ENCODE measurements at regions not wholly inside any gene's neighbourhood (a gene's known extent, or its start where the extent isn't known, plus 50 kb on each side); places are given as distances from the start of the nearest gene placed in this dataset.

GRCh38 chr1:36717431-36717830, 234.7 kb upstream of the CSF3R start:
- Histone ChIP-seq H2AFZ (ENCODE audit: low read length) (no peak overlapping the region), H3K9ac (replicated peaks in 1 of 4; ENCODE audit: extremely low read depth in 1 of 4, low read depth in 3 of 4, low read length in 3 of 4) (no peak overlapping the region), H4K8ac (ENCODE audit: extremely low read depth, insufficient read depth, low read length) (no peak overlapping the region), H3K14ac (ENCODE audit: insufficient read length) (no peak overlapping the region), H2BK120ac (replicated peaks; ENCODE audit: low read depth, low read length) (no peak overlapping the region), H3K23me2 (ENCODE audit: low read depth, low read length) (no peaks in the 10 kb centered on the region), H2BK20ac (ENCODE audit: low read length) (no peak overlapping the region), H3K36me3 (ENCODE audit: control insufficient read depth in 2 of 4, insufficient read depth in 4 of 4, low read length in 3 of 4) (no peaks in the 10 kb centered on the region), H3K56ac (replicated peaks; ENCODE audit: insufficient read length, low read depth, low read length) (no peak overlapping the region), H2BK12ac (ENCODE audit: low read depth, low read length) (no peak overlapping the region), H4K20me1 (replicated peaks in 1 of 2; ENCODE audit: control insufficient read depth in 1 of 2, insufficient read depth in 2 of 2, low read length in 2 of 2) (no peaks in the 10 kb centered on the region), H2AK5ac (ENCODE audit: low read depth, low read length) (no peak overlapping the region), H3K4ac (replicated peaks; ENCODE audit: insufficient read length, low read depth, low read length) (no peak overlapping the region), H3K4me1 (replicated peaks in 1 of 4; ENCODE audit: control insufficient read depth in 3 of 4, insufficient read depth in 4 of 4, low read length in 3 of 4) (no peaks in the 10 kb centered on the region), H4K91ac (replicated peaks; ENCODE audit: insufficient read length, low read length) (no peak overlapping the region), H3K23ac (ENCODE audit: insufficient read length) (no peak overlapping the region), H3K4me3 (ENCODE audit: extremely low read depth in 1 of 4, insufficient read depth in 2 of 4, low read depth in 3 of 4, low read length in 4 of 4) (no peak overlapping the region), H3K9me3 (ENCODE audit: insufficient read depth in 2 of 2, low read depth in 1 of 2, low read length in 1 of 2) (no peaks in the 10 kb centered on the region), H3K27me3 (replicated peaks in 1 of 4; ENCODE audit: control insufficient read depth in 3 of 4, extremely low read depth in 1 of 4, insufficient read depth in 3 of 4, low read length in 3 of 4) (no peaks in the 10 kb centered on the region), H4K5ac (ENCODE audit: insufficient read length, low read depth, low read length) (no peak overlapping the region), H3K4me2 (ENCODE audit: insufficient read depth in 1 of 2, low read depth in 2 of 2, low read length in 2 of 2) (no peak overlapping the region), H2BK5ac (ENCODE audit: low read depth, low read length) (no peak overlapping the region), H3K79me1 (ENCODE audit: low read depth, low read length) (no peaks in the 10 kb centered on the region), H3K79me2 (ENCODE audit: control insufficient read depth in 1 of 2, insufficient read depth in 2 of 2, low read length in 2 of 2) (no peaks in the 10 kb centered on the region), H2BK15ac (ENCODE audit: low read length) (no peak overlapping the region), H3K27ac (ENCODE audit: low read depth, low read length) (no peak overlapping the region), H3K18ac (ENCODE audit: extremely low read depth, low read length) (no peak overlapping the region)
- no peak for FAIRE-seq
- no peak for DNase-seq (ENCODE audit: low read depth in 1 of 2, low spot score in 2 of 2)
- ChIA-PET CTCF (ENCODE audit: partially characterized antibody) (interaction anchor here (1.0 kb wide), 1 partner anchor 19 kb away, joined by 3 read pairs; no protein-coding TSS in a partner anchor), POLR2A (ENCODE audit: partially characterized antibody) (no interaction called here)
- WGBS, 2 experiments (ENCODE audit: extremely low coverage in 1 of 2, insufficient coverage in 1 of 2, insufficient read length in 1 of 2, insufficient replicate concordance in 2 of 2, low coverage in 1 of 2, low lambda C conversion rate in 2 of 2, missing lambda C conversion rate in 1 of 2) = 80% methylated on average over 2 of the region's 2 CpGs; no CpG with 5 or more reads in 1 of the 2 experiments
- no peak for TF ChIP-seq SP1 (IDR thresholded peaks at IDR 0.05; ENCODE audit: low read depth, low read length)
- TF ChIP-seq KDM5A (IDR thresholded peaks at IDR 0.05; ENCODE audit: low read length) = no peak
- no peak for TF ChIP-seq POLR2A (IDR thresholded peaks at IDR 0.05; ENCODE audit: control extremely low read depth in 1 of 2, low read depth in 2 of 2, low read length in 2 of 2)
- TF ChIP-seq CTBP2 (IDR thresholded peaks at IDR 0.05; ENCODE audit: borderline replicate concordance, insufficient read depth, insufficient read length, low read length) = no peak
- TF ChIP-seq GABPA (IDR thresholded peaks at IDR 0.05; ENCODE audit: borderline replicate concordance, insufficient read depth, low read length) = no peak
- no peak for TF ChIP-seq BCL11A (IDR thresholded peaks at IDR 0.05; ENCODE audit: low read depth in 2 of 2, low read length in 2 of 2)
- no peak for TF ChIP-seq SIX5 (IDR thresholded peaks at IDR 0.05; ENCODE audit: low read depth, low read length)
- TF ChIP-seq SP4 (IDR thresholded peaks at IDR 0.05; ENCODE audit: low read length) = no peak
- no peak for TF ChIP-seq MAX (IDR thresholded peaks at IDR 0.05)
- no peak for TF ChIP-seq CBX8 (IDR thresholded peaks at IDR 0.05; ENCODE audit: borderline replicate concordance, low read depth, low read length)
- TF ChIP-seq JUN (IDR thresholded peaks at IDR 0.05; ENCODE audit: low read depth, low read length) = no peak
- TF ChIP-seq NRF1 (IDR thresholded peaks at IDR 0.05; ENCODE audit: low read depth, low read length) = no peak
- TF ChIP-seq SRF (IDR thresholded peaks at IDR 0.05; ENCODE audit: low read depth, low read length) = no peak
- no peak for TF ChIP-seq CTCF (IDR thresholded peaks at IDR 0.05; ENCODE audit: control extremely low read depth in 1 of 3, insufficient read depth in 1 of 3, low read depth in 1 of 3, low read length in 3 of 3)

All from H1 (cell line).